Mesothelial cell of epicardium (in vitro differentiated cells): ENCODE measurements at regions not wholly inside any gene's neighbourhood (a gene's known extent, or its start where the extent isn't known, plus 50 kb on each side); places are given as distances from the start of the nearest gene placed in this dataset.
"Not testable (repeated sequence)": the region's sequence is repeated elsewhere in the genome, so short reads cannot be mapped to it uniquely, and the experiment has no call there.

Experiments used
- DNase-seq, 2 experiments: peaks; one replicate each; pipeline ENCODE4 v3.0.0; 2021; ENCODE audit warnings: low spot score in 2 of 2; ENCODE audit not compliant: unreplicated experiment in 2 of 2
- H3K27ac Mint-ChIP-seq: 2 replicates; pipeline ENCODE4 v1.8.0; 2021; ENCODE audit warnings: mixed read lengths
- H3K27me3 Mint-ChIP-seq: 2 replicates; pipeline ENCODE4 v1.8.0; 2021; ENCODE audit warnings: low read depth, mixed read lengths
- H3K36me3 Mint-ChIP-seq: 2 replicates; pipeline ENCODE4 v1.8.0; 2021; ENCODE audit warnings: mixed read lengths
- H3K4me1 Mint-ChIP-seq: 2 replicates; pipeline ENCODE4 v1.8.0; 2021; ENCODE audit warnings: mixed read lengths
- H3K4me3 Mint-ChIP-seq: 2 replicates; pipeline ENCODE4 v1.8.0; 2021; ENCODE audit warnings: mild to moderate bottlenecking, moderate library complexity, mixed read lengths
- H3K9me3 Mint-ChIP-seq: 2 replicates; pipeline ENCODE4 v1.8.0; 2021; ENCODE audit warnings: mixed read lengths
- TF ChIP-seq, protein P1 (sequence below): fragments of 200-600 bp; sonication (generic); IDR thresholded peaks from one replicate; pipeline ENCODE4 v1.5.0; 2021; ENCODE audit warnings: antibody characterized with exemption; ENCODE audit not compliant: unreplicated experiment

- H3K27me3 Mint-ChIP-seq: no peaks in the 10 kb centered on the region
- TF ChIP-seq, protein P1, sequence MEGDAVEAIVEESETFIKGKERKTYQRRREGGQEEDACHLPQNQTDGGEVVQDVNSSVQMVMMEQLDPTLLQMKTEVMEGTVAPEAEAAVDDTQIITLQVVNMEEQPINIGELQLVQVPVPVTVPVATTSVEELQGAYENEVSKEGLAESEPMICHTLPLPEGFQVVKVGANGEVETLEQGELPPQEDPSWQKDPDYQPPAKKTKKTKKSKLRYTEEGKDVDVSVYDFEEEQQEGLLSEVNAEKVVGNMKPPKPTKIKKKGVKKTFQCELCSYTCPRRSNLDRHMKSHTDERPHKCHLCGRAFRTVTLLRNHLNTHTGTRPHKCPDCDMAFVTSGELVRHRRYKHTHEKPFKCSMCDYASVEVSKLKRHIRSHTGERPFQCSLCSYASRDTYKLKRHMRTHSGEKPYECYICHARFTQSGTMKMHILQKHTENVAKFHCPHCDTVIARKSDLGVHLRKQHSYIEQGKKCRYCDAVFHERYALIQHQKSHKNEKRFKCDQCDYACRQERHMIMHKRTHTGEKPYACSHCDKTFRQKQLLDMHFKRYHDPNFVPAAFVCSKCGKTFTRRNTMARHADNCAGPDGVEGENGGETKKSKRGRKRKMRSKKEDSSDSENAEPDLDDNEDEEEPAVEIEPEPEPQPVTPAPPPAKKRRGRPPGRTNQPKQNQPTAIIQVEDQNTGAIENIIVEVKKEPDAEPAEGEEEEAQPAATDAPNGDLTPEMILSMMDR: no peak
- H3K36me3 Mint-ChIP-seq: no peaks in the 10 kb centered on the region
- peaks cover 5% of the 10 kb centered on the region for H3K9me3 Mint-ChIP-seq
- H3K4me3 Mint-ChIP-seq: no peak overlapping the region
- DNase-seq: no peak
- peaks cover 2% of the 10 kb centered on the region for H3K4me1 Mint-ChIP-seq
- no peak overlapping the region for H3K27ac Mint-ChIP-seq
Observed at GRCh38 chr1:67612788-67613241, 72.2 kb upstream of the GADD45A start.

DNA sequence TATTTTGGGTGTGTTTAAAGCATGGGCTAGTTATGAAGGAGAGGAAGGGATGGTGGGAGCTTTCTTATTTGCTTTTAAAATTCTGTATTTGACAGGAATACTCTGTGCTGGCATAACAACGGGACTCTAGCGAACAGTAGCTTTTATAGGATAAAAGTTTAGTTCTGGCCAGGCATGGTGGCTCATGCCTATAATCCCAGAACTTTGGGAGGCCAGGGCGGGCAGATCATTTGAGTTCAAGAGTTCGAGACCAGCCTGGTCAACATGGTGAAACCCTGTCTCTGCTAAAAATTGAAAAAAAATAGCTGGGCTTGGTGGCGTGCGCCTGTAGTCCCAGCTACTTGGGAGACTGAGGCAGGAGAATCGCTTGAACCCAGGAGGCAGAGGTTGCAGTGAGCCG, 71.5 kb upstream of the GADD45A start:
- not testable (repeated sequence) for H3K4me1 Mint-ChIP-seq, H3K4me3 Mint-ChIP-seq, H3K27me3 Mint-ChIP-seq, H3K27ac Mint-ChIP-seq, H3K36me3 Mint-ChIP-seq, H3K9me3 Mint-ChIP-seq, DNase-seq

DNA sequence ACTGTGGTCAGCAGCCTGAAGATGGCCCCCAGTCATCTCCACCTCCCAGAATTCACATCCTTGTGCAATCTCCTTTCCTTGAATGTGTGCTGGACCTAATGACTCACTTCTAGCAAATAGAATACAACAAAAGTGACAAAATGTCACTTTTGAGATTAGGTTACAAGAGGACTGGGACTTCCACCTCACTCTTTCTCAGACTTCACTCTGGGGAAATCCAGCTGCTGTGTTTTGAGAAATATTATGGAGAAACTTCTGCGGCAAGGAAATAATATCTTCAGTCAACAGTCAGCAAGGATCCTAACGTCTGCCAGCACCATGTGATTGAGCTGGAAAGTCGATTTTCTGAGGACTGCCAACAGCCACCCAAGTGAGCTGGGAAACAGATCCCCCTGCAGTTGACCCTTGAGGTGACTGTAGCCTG, 70.5 kb upstream of the GADD45A start:
- H3K36me3 Mint-ChIP-seq: no peaks in the 10 kb centered on the region
- peaks cover 5% of the 10 kb centered on the region for H3K9me3 Mint-ChIP-seq

DNA sequence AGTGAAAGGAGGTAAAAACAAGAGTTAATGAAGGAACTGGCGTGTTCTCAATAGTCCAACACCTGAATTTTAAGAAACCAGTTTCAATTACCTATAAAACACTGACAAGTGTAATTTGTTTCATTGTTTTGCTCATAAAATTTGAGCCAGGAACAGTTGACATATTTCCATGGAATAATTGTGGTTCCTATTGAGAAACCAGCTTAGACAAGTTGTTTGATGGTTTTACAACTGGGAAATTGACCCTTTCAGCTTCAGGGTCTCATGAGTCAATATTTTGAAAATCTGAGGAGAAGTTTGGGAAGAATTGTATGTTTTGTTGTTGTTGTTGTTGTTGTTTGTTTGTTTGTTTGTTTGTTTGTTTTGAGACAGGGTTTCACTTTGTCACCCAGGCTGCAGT, 69.1 kb upstream of the GADD45A start:
- no peaks in the 10 kb centered on the region for H3K27me3 Mint-ChIP-seq
- TF ChIP-seq, protein P1: no peak

More for the DNA sequence above, 70.5 kb upstream of the GADD45A start:
- no peak for DNase-seq
- TF ChIP-seq, protein P1: no peak
- no peak overlapping the region for H3K4me3 Mint-ChIP-seq
- H3K27ac Mint-ChIP-seq: no peak overlapping the region
- H3K27me3 Mint-ChIP-seq: no peaks in the 10 kb centered on the region
- H3K4me1 Mint-ChIP-seq: peaks cover 2% of the 10 kb centered on the region

GRCh38 chr1:67616394-67616985, 68.5 kb upstream of the GADD45A start:
- Mint-ChIP-seq H3K36me3 (no peaks in the 10 kb centered on the region), H3K27me3 (no peaks in the 10 kb centered on the region), H3K9me3 (peaks cover 5% of the 10 kb centered on the region), H3K4me1 (peaks cover 2% of the 10 kb centered on the region), H3K4me3 (no peak overlapping the region), H3K27ac (no peak overlapping the region)
- DNase-seq: no peak
- TF ChIP-seq, protein P1: no peak

More for the DNA sequence above, 69.1 kb upstream of the GADD45A start:
- peaks cover 2% of the 10 kb centered on the region for H3K4me1 Mint-ChIP-seq
- H3K36me3 Mint-ChIP-seq: no peaks in the 10 kb centered on the region
- no peak for DNase-seq
- no peak overlapping the region for H3K4me3 Mint-ChIP-seq
- H3K27ac Mint-ChIP-seq: no peak overlapping the region
- H3K9me3 Mint-ChIP-seq: peaks cover 5% of the 10 kb centered on the region

- TF ChIP-seq, protein P1: no peak
- DNase-seq: no peak
- peaks cover 3% of the 10 kb centered on the region for H3K4me1 Mint-ChIP-seq
- H3K27me3 Mint-ChIP-seq: no peaks in the 10 kb centered on the region
- H3K36me3 Mint-ChIP-seq: no peaks in the 10 kb centered on the region
- peak overlapping the region; percentile 54 for H3K27ac Mint-ChIP-seq
- no peak overlapping the region for H3K4me3 Mint-ChIP-seq
- peaks cover 5% of the 10 kb centered on the region for H3K9me3 Mint-ChIP-seq
Observed at GRCh38 chr1:67618285-67619018, 66.5 kb upstream of the GADD45A start.
